ENCODE measurements at regions not wholly inside any gene's neighbourhood (a gene's known extent, or its start where the extent isn't known, plus 50 kb on each side); places are given as distances from the start of the nearest gene placed in this dataset.
"Not testable (repeated sequence)": the region's sequence is repeated elsewhere in the genome, so short reads cannot be mapped to it uniquely, and the experiment has no call there.

- no peak overlapping the region for H2AFZ ChIP-seq
- H3K36me3 ChIP-seq (ENCODE audit: control insufficient read depth, insufficient read depth, low read length) = no peaks in the 10 kb centered on the region
- H3K9ac ChIP-seq = no peak overlapping the region
- H3K4me1 ChIP-seq = no peaks in the 10 kb centered on the region
- H3K4me3 ChIP-seq (ENCODE audit: low read depth, low read length) = no peak overlapping the region
- H3K27ac ChIP-seq = no peak overlapping the region
- H3K4me2 ChIP-seq (ENCODE audit: low read length) = no peak overlapping the region
- peaks cover 3% of the 10 kb centered on the region for H3K9me3 ChIP-seq (ENCODE audit: control insufficient read depth, low read length)
- no peak for TF ChIP-seq CTCF (IDR thresholded peaks at IDR 0.05)
- no peaks in the 10 kb centered on the region for H3K79me2 ChIP-seq
- H3K27me3 ChIP-seq (ENCODE audit: control insufficient read depth, insufficient read depth, low read length) = no peaks in the 10 kb centered on the region
Observed at GRCh38 chr12:25710128-25710527, 157.0 kb upstream of the LMNTD1 start.

GRCh38 chr12:25710938-25711605, 158.0 kb upstream of the LMNTD1 start:
- not testable (repeated sequence) for H3K27me3 ChIP-seq (ENCODE audit: control insufficient read depth, insufficient read depth, low read length); H3K36me3 ChIP-seq (ENCODE audit: control insufficient read depth, insufficient read depth, low read length); H3K79me2 ChIP-seq; H3K9me3 ChIP-seq (ENCODE audit: control insufficient read depth, low read length); H3K9ac ChIP-seq; H3K27ac ChIP-seq; H3K4me1 ChIP-seq; H3K4me2 ChIP-seq (ENCODE audit: low read length); H2AFZ ChIP-seq; H3K4me3 ChIP-seq (ENCODE audit: low read depth, low read length)

DNA sequence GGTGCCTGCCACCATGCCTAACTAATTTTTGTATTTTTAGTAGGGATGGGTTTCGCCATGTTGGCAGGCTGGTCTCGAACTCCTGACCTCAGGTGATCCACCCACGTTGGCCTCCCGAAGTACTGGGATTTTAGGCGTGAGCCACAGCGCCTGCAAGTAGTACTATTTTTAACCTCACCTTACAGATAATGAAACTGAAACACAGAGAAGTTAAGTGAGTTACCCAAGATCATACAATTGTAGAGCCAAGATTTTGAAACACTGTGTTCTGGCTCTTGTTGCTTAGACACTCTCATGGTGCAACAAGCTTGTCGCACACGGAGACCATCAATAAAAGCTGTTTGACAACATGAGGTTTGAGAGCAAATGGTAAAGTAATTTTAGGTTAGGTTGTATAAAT, 159.1 kb upstream of the LMNTD1 start:
- Histone ChIP-seq H3K79me2 (no peaks in the 10 kb centered on the region), H2AFZ (no peak overlapping the region), H3K27ac (no peak overlapping the region), H3K4me2 (ENCODE audit: low read length) (no peak overlapping the region), H3K36me3 (ENCODE audit: control insufficient read depth, insufficient read depth, low read length) (no peaks in the 10 kb centered on the region), H3K9ac (no peak overlapping the region), H3K4me3 (ENCODE audit: low read depth, low read length) (no peak overlapping the region), H3K4me1 (no peaks in the 10 kb centered on the region), H3K27me3 (ENCODE audit: control insufficient read depth, insufficient read depth, low read length) (no peaks in the 10 kb centered on the region), H3K9me3 (ENCODE audit: control insufficient read depth, low read length) (peaks cover 3% of the 10 kb centered on the region)
- TF ChIP-seq CTCF (IDR thresholded peaks at IDR 0.05) = no peak

GRCh38 chr12:25713264-25713663, 160.2 kb upstream of the LMNTD1 start:
- Histone ChIP-seq H3K36me3 (ENCODE audit: control insufficient read depth, insufficient read depth, low read length) (no peaks in the 10 kb centered on the region), H3K4me3 (ENCODE audit: low read depth, low read length) (no peak overlapping the region), H2AFZ (no peak overlapping the region), H3K4me1 (no peaks in the 10 kb centered on the region), H3K27me3 (ENCODE audit: control insufficient read depth, insufficient read depth, low read length) (no peaks in the 10 kb centered on the region), H3K9ac (no peak overlapping the region), H3K27ac (no peak overlapping the region), H3K9me3 (ENCODE audit: control insufficient read depth, low read length) (no peaks in the 10 kb centered on the region), H3K79me2 (no peaks in the 10 kb centered on the region), H3K4me2 (ENCODE audit: low read length) (no peak overlapping the region)
- no peak for TF ChIP-seq CTCF (IDR thresholded peaks at IDR 0.05)

- no peak overlapping the region for H3K4me2 ChIP-seq (ENCODE audit: low read length)
- no peaks in the 10 kb centered on the region for H3K4me1 ChIP-seq
- no peaks in the 10 kb centered on the region for H3K36me3 ChIP-seq (ENCODE audit: control insufficient read depth, insufficient read depth, low read length)
- no peak for TF ChIP-seq CTCF (IDR thresholded peaks at IDR 0.05)
- H3K9ac ChIP-seq = no peak overlapping the region
- no peaks in the 10 kb centered on the region for H3K9me3 ChIP-seq (ENCODE audit: control insufficient read depth, low read length)
- no peaks in the 10 kb centered on the region for H3K27me3 ChIP-seq (ENCODE audit: control insufficient read depth, insufficient read depth, low read length)
- H3K4me3 ChIP-seq (ENCODE audit: low read depth, low read length) = no peak overlapping the region
- H2AFZ ChIP-seq = no peak overlapping the region
- no peaks in the 10 kb centered on the region for H3K79me2 ChIP-seq
- no peak overlapping the region for H3K27ac ChIP-seq
Observed at GRCh38 chr12:25714198-25714984, 161.3 kb upstream of the LMNTD1 start.
